GM12878 (cell line): ENCODE measurements at regions not wholly inside any gene's neighbourhood (a gene's known extent, or its start where the extent isn't known, plus 50 kb on each side); places are given as distances from the start of the nearest gene placed in this dataset.

Experiments
- ATAC-seq: fragments of 200-7000 bp; cut with Tn5 transposase; 3 replicates; pipeline ENCODE4 v1.9.1; 2020; ENCODE audit warnings: mild to moderate bottlenecking, moderate library complexity
- BruUV-seq: library from RNA; stranded (reverse); fragments of 400-500 nt; replicated peaks from 2 replicates; lab custom pipeline; 2021; lab: Mats Ljungman, UMichigan
- CTCF ChIA-PET: fragments of 300-600 bp; sonication (Branson Sonifier 250); formaldehyde crosslinking; extraction: SDS; loops from one replicate; lab custom pipeline; 2021; ENCODE audit warnings: inconsistent platforms; lab: Yijun Ruan, JAX
- POLR2A ChIA-PET: fragments of 350-600 bp; formaldehyde crosslinking; extraction: SDS; loops from one replicate; lab custom pipeline; 2021; ENCODE audit warnings: inconsistent platforms; lab: Charles Lee
- RAD21 ChIA-PET: fragments of 300-600 bp; sonication (Branson Sonifier 250); formaldehyde crosslinking; loops from one replicate; lab custom pipeline; 2023; ENCODE audit warnings: antibody characterized with exemption; ENCODE audit not compliant: unreplicated experiment; lab: Charles Lee
- SMC1A ChIA-PET: fragments of 300-600 bp; sonication (Branson Sonifier 250); formaldehyde crosslinking; loops from one replicate; lab custom pipeline; 2023; ENCODE audit not compliant: unreplicated experiment, uncharacterized antibody; lab: Charles Lee
- DNase-seq: peaks from one replicate; pipeline ENCODE4 v3.0.0-alpha.2; 2011; ENCODE audit warnings: low read depth, low spot score
- FAIRE-seq: peaks from 3 replicates; lab custom pipeline; 2011; peaks lifted over from hg19 to GRCh38; lab: Jason Lieb, UNC
- H2AFZ ChIP-seq: 2 replicates; pipeline ENCODE4 v1.6.0; 2011; ENCODE audit warnings: low read depth, low read length, control low read depth; ENCODE audit not compliant: control insufficient read depth
- H3K27ac ChIP-seq: 2 replicates; pipeline ENCODE4 v1.5.1; 2011; ENCODE audit warnings: control low read depth; ENCODE audit not compliant: control insufficient read depth, insufficient read depth
- H3K27me3 ChIP-seq, 2 experiments: replicated peaks in 1 of 2; 2 replicates each; pipeline versions ENCODE4 v1.6.0 to v1.6.1; 2011; ENCODE audit warnings: low read length in 1 of 2; ENCODE audit not compliant: control insufficient read depth in 2 of 2, insufficient read depth in 2 of 2
- H3K36me3 ChIP-seq, 2 experiments: 2 replicates each; pipeline ENCODE4 v1.5.1; 2011; ENCODE audit warnings: low read length in 1 of 2; ENCODE audit not compliant: control insufficient read depth in 2 of 2, insufficient read depth in 2 of 2
- H3K4me1 ChIP-seq: 2 replicates; pipeline ENCODE4 v1.6.1; 2011; ENCODE audit warnings: mild to moderate bottlenecking, low read length, moderate library complexity, mixed read lengths; ENCODE audit not compliant: control insufficient read depth, insufficient read depth
- H3K4me2 ChIP-seq: 2 replicates; pipeline ENCODE4 v1.6.0; 2011; ENCODE audit warnings: control low read depth; ENCODE audit not compliant: control insufficient read depth, insufficient read depth
- H3K4me3 ChIP-seq: fragments of 200-600 bp; sonication (generic); 2 replicates; pipeline ENCODE4 v1.5.1; 2016
- H3K79me2 ChIP-seq: 2 replicates; pipeline ENCODE4 v1.6.0; 2011; ENCODE audit warnings: low read length; ENCODE audit not compliant: control insufficient read depth, insufficient read depth
- H3K9ac ChIP-seq: 2 replicates; pipeline ENCODE4 v1.8.0; 2011; ENCODE audit warnings: low read length, control low read depth, mixed read lengths; ENCODE audit not compliant: control insufficient read depth, insufficient read depth
- H3K9me3 ChIP-seq: replicated peaks from 3 replicates; pipeline ENCODE4 v1.5.1; 2011; ENCODE audit warnings: mild to moderate bottlenecking, low read length; ENCODE audit not compliant: control insufficient read depth, insufficient read depth
- H4K20me1 ChIP-seq: 2 replicates; pipeline ENCODE4 v1.6.0; 2011; ENCODE audit not compliant: control insufficient read depth, insufficient read depth
- ATF3 ChIP-seq: IDR thresholded peaks from 2 replicates; pipeline ENCODE4 v1.6.1; 2011; ENCODE audit warnings: low read depth, mild to moderate bottlenecking, low read length, moderate library complexity, borderline replicate concordance; ENCODE audit errors: extremely low read depth
- BACH1 ChIP-seq: fragments of 450-650 bp; IDR thresholded peaks from 2 replicates; pipeline ENCODE4 v1.6.1; 2017; ENCODE audit warnings: mild to moderate bottlenecking, borderline replicate concordance
- CHD4 ChIP-seq: fragments of 200-600 bp; sonication (generic); IDR thresholded peaks from 2 replicates; pipeline ENCODE4 v1.6.1; 2016; ENCODE audit warnings: mild to moderate bottlenecking
- DPF2 ChIP-seq: fragments of 450-650 bp; IDR thresholded peaks from 2 replicates; pipeline ENCODE4 v1.6.1; 2017; ENCODE audit warnings: mild to moderate bottlenecking
- FOS ChIP-seq: IDR thresholded peaks from 3 replicates; pipeline ENCODE4 v1.6.1; 2011; ENCODE audit warnings: borderline replicate concordance; ENCODE audit not compliant: insufficient read length; ENCODE audit errors: extremely low read depth
- NR2C1 ChIP-seq: fragments of 450-650 bp; IDR thresholded peaks from 2 replicates; pipeline ENCODE4 v1.6.1; 2017; ENCODE audit warnings: antibody characterized with exemption, mild to moderate bottlenecking, moderate library complexity
- RAD21 ChIP-seq: IDR thresholded peaks from 2 replicates; pipeline ENCODE4 v1.6.1; 2011; ENCODE audit warnings: mild to moderate bottlenecking, low read depth, low read length, moderate library complexity; ENCODE audit not compliant: insufficient read depth
- REST ChIP-seq: IDR thresholded peaks from 2 replicates; pipeline ENCODE4 v1.6.1; 2012; ENCODE audit warnings: mild to moderate bottlenecking, low read depth, low read length
- SIX5 ChIP-seq: IDR thresholded peaks from 2 replicates; pipeline ENCODE4 v1.6.1; 2011; ENCODE audit warnings: mild to moderate bottlenecking, low read depth, low read length, moderate library complexity; ENCODE audit not compliant: severe bottlenecking
- SMARCA5 ChIP-seq: fragments of 450-650 bp; IDR thresholded peaks from 2 replicates; pipeline ENCODE4 v1.6.1; 2017; ENCODE audit warnings: mild to moderate bottlenecking
- in situ Hi-C: fragments of 300-500 bp; cut with MboI; formaldehyde crosslinking; loops from 9 replicates; pipeline ENCODE4 v1.14.3; 2018; ENCODE audit warnings: mixed read lengths
- intact Hi-C: fragments of 100-400 bp; cut with micrococcal nuclease; formaldehyde crosslinking; loops from one replicate; pipeline ENCODE4 v1.14.2; 2022; ENCODE audit not compliant: unreplicated experiment

GRCh38 chr10:3982746-3983442, 197.9 kb upstream of the KLF6 start:
- TF ChIP-seq SIX5 = no peak
- no peak for TF ChIP-seq FOS
- TF ChIP-seq NR2C1 = no peak
- no peak for TF ChIP-seq BACH1
- TF ChIP-seq DPF2 = no peak
- no peak for TF ChIP-seq REST
- TF ChIP-seq SMARCA5 = no peak
- no peak for TF ChIP-seq RAD21
- no peak for TF ChIP-seq ATF3
- no peak for TF ChIP-seq CHD4
- RAD21 ChIA-PET = interaction anchor here (1.4 kb wide), 1 partner anchor 13 kb away, joined by 5 read pairs; no protein-coding TSS in a partner anchor
- no peak overlapping the region for H3K4me3 ChIP-seq
- no peak overlapping the region for H3K9ac ChIP-seq
- H3K27ac ChIP-seq = no peak overlapping the region
- H3K9me3 ChIP-seq = peaks cover 3% of the 10 kb centered on the region; the same call in 2 of the 3 replicates
- in situ Hi-C loops = no loop called here
- no peak overlapping the region for H2AFZ ChIP-seq
- no peaks in the 10 kb centered on the region for H3K27me3 ChIP-seq
- no TSS peak for BruUV-seq
- peaks cover 4% of the 10 kb centered on the region; the same call in 1 of the 2 replicates for H3K4me1 ChIP-seq
- POLR2A ChIA-PET = no interaction called here
- DNase-seq (no peak), ATAC-seq (no peak), FAIRE-seq (no peak)
- H3K36me3 ChIP-seq = no peaks in the 10 kb centered on the region
- SMC1A ChIA-PET = interaction anchor here (2.6 kb wide), 1 partner anchor 10 kb away, joined by 12 read pairs; no protein-coding TSS in a partner anchor
- intact Hi-C loops = no loop called here
- H3K4me2 ChIP-seq = no peak overlapping the region
- H4K20me1 ChIP-seq = no peaks in the 10 kb centered on the region
- H3K79me2 ChIP-seq = no peaks in the 10 kb centered on the region
- CTCF ChIA-PET = no interaction called here
